Testis (tissue), 2 donors: ENCODE measurements at regions not wholly inside any gene's neighbourhood (a gene's known extent, or its start where the extent isn't known, plus 50 kb on each side); places are given as distances from the start of the nearest gene placed in this dataset.

Source experiments
- DNase-seq: peaks from one replicate; pipeline ENCODE4 v3.0.0-alpha.2; 2019
- H3K27ac ChIP-seq, 2 donors: fragments of 200-600 bp; sonication (generic); one replicate each; pipeline ENCODE4 v1.5.1; 2019
- H3K27me3 ChIP-seq: fragments of 200-600 bp; sonication (generic); one replicate; pipeline ENCODE4 v1.5.1; 2019
- H3K36me3 ChIP-seq: fragments of 200-600 bp; sonication (generic); one replicate; pipeline ENCODE4 v1.5.1; 2017; ENCODE audit warnings: low read depth; ENCODE audit errors: missing control alignments
- H3K4me1 ChIP-seq: fragments of 200-600 bp; sonication (generic); one replicate; pipeline ENCODE4 v1.5.1; 2019
- H3K4me3 ChIP-seq, 2 donors: fragments of 200-600 bp; sonication (generic); one replicate each; pipeline ENCODE4 v1.5.1; 2017 to 2019
- H3K9me3 ChIP-seq: fragments of 200-600 bp; sonication (generic); one replicate; pipeline ENCODE4 v1.5.1; 2017
- POLR2A ChIP-seq: fragments of 450-650 bp; IDR thresholded peaks from one replicate; pipeline ENCODE4 v1.6.1; 2017; ENCODE audit warnings: antibody characterized with exemption, mild to moderate bottlenecking, moderate library complexity
- WGBS, 2 donors: methylation state at CpG; one replicate each; pipeline ENCODE4 v1.1.5; 2018; 5-methylcytosine and 5-hydroxymethylcytosine counted together
- intact Hi-C: fragments of 100-400 bp; cut with DNase I; formaldehyde crosslinking; loops from one replicate; pipeline ENCODE4 v1.15.1; 2023; ENCODE audit warnings: low total_unique reads
- TF ChIP-seq, protein P1 (sequence below), 3 experiments: fragments of 450-650 bp in 2 of 3; fragments of 200-600 bp in 1 of 3; sonication (generic) in 1 of 3; IDR thresholded peaks; one replicate each; pipeline ENCODE4 v1.5.1; 2016 to 2019; ENCODE audit warnings: antibody characterized with exemption in 3 of 3, mild to moderate bottlenecking in 2 of 3, moderate library complexity in 1 of 3

DNA sequence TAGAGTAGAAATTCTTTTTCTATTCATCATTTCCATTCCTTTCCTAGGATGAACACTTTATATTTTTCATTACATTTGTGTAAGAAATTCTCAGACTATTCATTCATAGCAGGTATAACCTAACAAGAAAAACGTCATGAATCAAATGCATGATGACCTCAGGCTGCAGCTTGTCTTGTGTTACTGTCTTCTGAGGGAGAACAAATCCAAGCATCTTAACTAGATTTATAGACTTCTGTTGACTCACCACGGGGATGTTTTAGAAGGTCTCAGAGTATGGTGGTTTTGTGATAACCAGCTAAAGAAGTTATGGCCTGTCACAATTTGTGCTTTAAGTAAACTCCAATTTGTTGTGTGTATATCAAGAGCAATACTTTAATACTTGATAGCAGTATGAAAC, 102.7 kb downstream of the ANKRD7 start:
- Histone ChIP-seq H3K4me3 (no peak overlapping the region), H3K27ac (no peak overlapping the region), H3K9me3 (no peaks in the 10 kb centered on the region), H3K27me3 (no peaks in the 10 kb centered on the region), H3K4me1 (no peaks in the 10 kb centered on the region), H3K36me3 (no peaks in the 10 kb centered on the region)
- 43 to 63% methylated on average over 2 of the region's 2 CpGs for WGBS, 2 donors
- no peak for DNase-seq
- TF ChIP-seq, protein P1, sequence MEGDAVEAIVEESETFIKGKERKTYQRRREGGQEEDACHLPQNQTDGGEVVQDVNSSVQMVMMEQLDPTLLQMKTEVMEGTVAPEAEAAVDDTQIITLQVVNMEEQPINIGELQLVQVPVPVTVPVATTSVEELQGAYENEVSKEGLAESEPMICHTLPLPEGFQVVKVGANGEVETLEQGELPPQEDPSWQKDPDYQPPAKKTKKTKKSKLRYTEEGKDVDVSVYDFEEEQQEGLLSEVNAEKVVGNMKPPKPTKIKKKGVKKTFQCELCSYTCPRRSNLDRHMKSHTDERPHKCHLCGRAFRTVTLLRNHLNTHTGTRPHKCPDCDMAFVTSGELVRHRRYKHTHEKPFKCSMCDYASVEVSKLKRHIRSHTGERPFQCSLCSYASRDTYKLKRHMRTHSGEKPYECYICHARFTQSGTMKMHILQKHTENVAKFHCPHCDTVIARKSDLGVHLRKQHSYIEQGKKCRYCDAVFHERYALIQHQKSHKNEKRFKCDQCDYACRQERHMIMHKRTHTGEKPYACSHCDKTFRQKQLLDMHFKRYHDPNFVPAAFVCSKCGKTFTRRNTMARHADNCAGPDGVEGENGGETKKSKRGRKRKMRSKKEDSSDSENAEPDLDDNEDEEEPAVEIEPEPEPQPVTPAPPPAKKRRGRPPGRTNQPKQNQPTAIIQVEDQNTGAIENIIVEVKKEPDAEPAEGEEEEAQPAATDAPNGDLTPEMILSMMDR (IDR thresholded peaks at IDR 0.05) = no peak
- TF ChIP-seq POLR2A = no peak
- intact Hi-C loops = no loop called here

DNA sequence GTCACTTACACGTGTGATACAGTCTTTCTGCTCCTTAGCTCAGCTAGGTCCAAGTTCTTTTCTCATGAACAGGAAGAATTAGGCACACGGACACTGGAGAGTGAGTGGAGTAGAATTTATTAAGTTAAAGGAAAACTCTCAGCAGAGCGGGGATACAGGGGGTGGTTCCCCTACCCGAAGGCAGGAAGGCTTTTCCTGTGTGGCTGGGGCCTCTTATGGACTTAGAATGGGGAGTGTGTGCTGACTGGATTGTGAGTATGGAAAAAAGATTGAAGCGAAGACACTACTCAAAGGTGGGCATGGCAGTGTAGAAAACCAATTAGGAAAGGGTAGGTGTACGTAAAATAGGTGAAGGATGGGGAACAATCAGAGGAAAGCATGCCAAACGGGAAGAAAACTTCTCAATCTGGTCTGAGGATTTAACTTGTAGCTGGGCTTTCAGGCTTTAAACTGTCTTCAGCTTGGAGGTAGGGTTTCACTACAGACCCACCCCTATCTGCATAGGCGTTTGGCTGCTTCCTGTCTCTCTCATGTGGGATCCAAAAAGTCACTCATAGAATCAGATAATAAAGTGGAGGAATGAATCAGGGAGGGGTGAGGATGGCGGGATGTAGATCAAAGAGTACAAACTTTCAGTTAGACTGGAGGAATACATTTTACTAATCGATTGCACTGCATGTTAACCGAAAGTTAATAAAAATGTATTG, 104.2 kb downstream of the ANKRD7 start:
- Histone ChIP-seq H3K27me3 (no peaks in the 10 kb centered on the region), H3K4me3 (no peak overlapping the region), H3K9me3 (no peaks in the 10 kb centered on the region), H3K4me1 (no peaks in the 10 kb centered on the region), H3K36me3 (no peaks in the 10 kb centered on the region), H3K27ac (no peak overlapping the region)
- intact Hi-C loops = no loop called here
- TF ChIP-seq, protein P1 (IDR thresholded peaks at IDR 0.05) = no peak
- no peak for TF ChIP-seq POLR2A
- WGBS, 2 donors = 88 to 89% methylated on average over 11 of the region's 11 CpGs
- DNase-seq = no peak

DNA sequence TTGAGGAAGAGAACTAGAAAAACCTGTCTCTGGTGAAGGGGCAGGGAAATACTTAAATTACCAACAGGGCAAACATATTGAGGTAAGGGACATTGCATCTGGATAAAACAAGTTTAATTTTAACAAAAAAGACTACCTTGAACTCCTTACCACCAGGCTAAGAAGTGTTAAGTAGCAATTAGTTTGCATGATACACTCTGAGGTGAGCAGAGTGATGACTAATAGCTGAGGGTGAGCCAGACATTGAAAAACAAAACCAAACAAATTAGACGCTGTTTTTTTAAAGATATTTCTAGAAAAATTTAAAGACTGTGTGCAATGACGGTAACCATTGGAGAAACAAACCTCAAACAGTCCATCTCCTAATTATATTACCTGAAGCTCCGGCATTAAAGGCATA, 105.9 kb downstream of the ANKRD7 start:
- DNase-seq = no peak
- H3K4me1 ChIP-seq = no peaks in the 10 kb centered on the region
- no peaks in the 10 kb centered on the region for H3K36me3 ChIP-seq
- TF ChIP-seq POLR2A = no peak
- TF ChIP-seq, protein P1 (IDR thresholded peaks at IDR 0.05) = no peak
- WGBS, 2 donors = 89 to 91% methylated on average over 3 of the region's 3 CpGs
- intact Hi-C loops = no loop called here
- no peak overlapping the region for H3K4me3 ChIP-seq
- H3K27me3 ChIP-seq = no peaks in the 10 kb centered on the region
- H3K9me3 ChIP-seq = no peaks in the 10 kb centered on the region
- no peak overlapping the region for H3K27ac ChIP-seq

DNA sequence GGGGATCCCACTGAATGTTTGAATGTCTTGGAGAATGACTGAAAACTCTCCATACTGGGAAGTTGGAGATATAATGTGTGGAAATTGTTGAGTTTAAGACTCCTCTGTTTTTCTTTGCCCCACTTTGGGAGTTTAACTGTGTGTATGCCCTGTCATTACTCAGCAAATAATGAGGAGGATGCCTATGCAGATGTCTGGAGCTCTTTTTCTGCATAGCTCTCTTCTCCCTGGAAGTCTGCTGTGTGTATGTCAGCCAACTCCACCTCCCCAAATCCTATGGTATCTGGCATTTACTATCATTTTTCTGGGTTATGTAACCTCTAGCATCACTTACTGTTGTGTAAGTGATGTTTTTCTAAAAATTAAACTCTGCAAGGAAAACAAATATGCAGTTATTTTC, 122.2 kb downstream of the ANKRD7 start:
- H3K36me3 ChIP-seq = no peaks in the 10 kb centered on the region
- no peak overlapping the region for H3K4me3 ChIP-seq
- H3K4me1 ChIP-seq = no peaks in the 10 kb centered on the region
- no peaks in the 10 kb centered on the region for H3K9me3 ChIP-seq
- intact Hi-C loops = no loop called here
- TF ChIP-seq POLR2A = no peak
- TF ChIP-seq, protein P1 (IDR thresholded peaks at IDR 0.05) = no peak
- H3K27me3 ChIP-seq = no peaks in the 10 kb centered on the region
- DNase-seq = no peak
- H3K27ac ChIP-seq = no peak overlapping the region

DNA sequence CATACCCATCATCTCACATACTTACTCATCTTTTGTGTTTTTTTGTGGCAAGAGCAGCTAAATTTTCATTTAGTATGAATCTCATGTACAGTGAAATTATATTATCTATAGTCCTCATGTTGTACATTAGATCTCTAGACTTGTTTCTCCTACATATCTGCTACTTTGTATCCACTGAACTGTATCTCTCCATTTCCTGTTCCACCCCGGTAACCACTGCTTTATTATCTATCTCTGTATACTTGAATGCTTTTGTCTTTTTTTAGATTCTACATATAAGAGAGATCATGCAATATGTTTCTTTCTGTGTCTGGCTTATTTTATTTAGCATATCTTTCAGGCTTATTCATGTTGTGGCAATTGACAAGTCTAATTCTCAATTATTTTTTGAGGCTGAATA, 125.1 kb downstream of the ANKRD7 start:
- Histone ChIP-seq H3K4me3 (no peak overlapping the region), H3K9me3 (no peaks in the 10 kb centered on the region), H3K36me3 (no peaks in the 10 kb centered on the region), H3K27me3 (no peaks in the 10 kb centered on the region), H3K27ac (no peak overlapping the region), H3K4me1 (no peaks in the 10 kb centered on the region)
- TF ChIP-seq, protein P1 (IDR thresholded peaks at IDR 0.05) = no peak
- no peak for TF ChIP-seq POLR2A
- DNase-seq = no peak
- WGBS, 2 donors = 43 to 59% methylated on average over 1 of the region's 1 CpG
- intact Hi-C loops = no loop called here
